ENCODE measurements at regions not wholly inside any gene's neighbourhood (a gene's known extent, or its start where the extent isn't known, plus 50 kb on each side); places are given as distances from the start of the nearest gene placed in this dataset.

DNA sequence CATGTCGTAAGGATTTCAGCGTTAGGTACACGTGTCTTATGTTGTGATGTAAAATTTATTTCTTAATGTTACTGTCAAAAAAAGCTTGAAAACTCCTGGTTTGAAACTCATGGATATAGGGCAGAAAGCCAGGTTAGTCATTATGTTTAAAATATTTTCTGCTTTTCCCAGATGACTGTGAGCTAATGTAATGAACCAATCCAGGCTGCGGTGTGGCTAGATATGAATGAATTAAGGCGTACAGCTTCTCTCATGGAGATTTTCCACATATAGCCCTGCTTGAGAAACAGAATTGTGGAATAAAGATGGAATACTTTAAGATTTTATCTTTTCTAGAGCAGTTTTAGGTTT, 80.3 kb upstream of the STMND1 start:
- Mint-ChIP-seq H3K36me3 (ENCODE audit: low read depth) (no peaks in the 10 kb centered on the region), H3K4me1 (ENCODE audit: low read depth) (no peaks in the 10 kb centered on the region), H3K27ac (no peak overlapping the region), H3K4me3 (no peak overlapping the region), H3K9me3 (no peaks in the 10 kb centered on the region), H3K27me3 (ENCODE audit: low read depth) (peaks cover 17% of the 10 kb centered on the region)
- no peak for DNase-seq (ENCODE audit: low spot score)

- peaks cover 22% of the 10 kb centered on the region for H3K27me3 Mint-ChIP-seq (ENCODE audit: low read depth)
- no peaks in the 10 kb centered on the region for H3K4me1 Mint-ChIP-seq (ENCODE audit: low read depth)
- no peaks in the 10 kb centered on the region for H3K36me3 Mint-ChIP-seq (ENCODE audit: low read depth)
- no peak overlapping the region for H3K27ac Mint-ChIP-seq
- no peak overlapping the region for H3K4me3 Mint-ChIP-seq
- no peak for DNase-seq (ENCODE audit: low spot score)
- H3K9me3 Mint-ChIP-seq: no peaks in the 10 kb centered on the region
Observed at GRCh38 chr6:17020889-17021538, 80.8 kb upstream of the STMND1 start.

GRCh38 chr6:17018425-17018824, 83.4 kb upstream of the STMND1 start:
- peaks cover 36% of the 10 kb centered on the region for H3K27me3 Mint-ChIP-seq (ENCODE audit: low read depth)
- no peak overlapping the region for H3K27ac Mint-ChIP-seq
- no peaks in the 10 kb centered on the region for H3K36me3 Mint-ChIP-seq (ENCODE audit: low read depth)
- H3K4me1 Mint-ChIP-seq (ENCODE audit: low read depth): peaks cover 8% of the 10 kb centered on the region
- H3K9me3 Mint-ChIP-seq: peaks cover 4% of the 10 kb centered on the region
- no peak overlapping the region for H3K4me3 Mint-ChIP-seq
- no peak for DNase-seq (ENCODE audit: low spot score)

DNA sequence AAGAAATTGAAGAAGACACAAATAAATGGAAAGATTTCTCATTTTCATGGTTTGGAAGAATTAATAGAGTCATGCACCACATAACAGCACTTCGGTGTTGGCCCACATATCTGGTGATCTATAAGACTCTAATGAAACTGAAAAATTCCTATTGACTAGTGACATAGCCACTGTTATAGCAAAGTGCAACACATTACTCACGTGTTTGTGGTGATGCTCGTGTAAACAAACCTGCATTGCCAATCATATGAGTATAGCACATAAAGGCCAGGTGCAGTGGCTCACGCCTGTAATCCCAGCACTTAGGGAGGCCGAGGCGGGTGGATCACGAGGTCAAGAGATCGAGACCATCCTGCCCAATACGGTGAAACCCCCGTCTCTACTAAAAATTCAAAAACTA, 84.4 kb upstream of the STMND1 start:
- peaks cover 4% of the 10 kb centered on the region for H3K9me3 Mint-ChIP-seq
- peaks cover 38% of the 10 kb centered on the region for H3K27me3 Mint-ChIP-seq (ENCODE audit: low read depth)
- no peak overlapping the region for H3K27ac Mint-ChIP-seq
- DNase-seq (ENCODE audit: low spot score): no peak
- peaks cover 8% of the 10 kb centered on the region for H3K4me1 Mint-ChIP-seq (ENCODE audit: low read depth)
- H3K36me3 Mint-ChIP-seq (ENCODE audit: low read depth): no peaks in the 10 kb centered on the region
- no peak overlapping the region for H3K4me3 Mint-ChIP-seq

GRCh38 chr6:17015551-17016381, 86.1 kb upstream of the STMND1 start:
- Mint-ChIP-seq H3K4me3 (peak overlapping the region; percentile 57), H3K36me3 (ENCODE audit: low read depth) (no peaks in the 10 kb centered on the region), H3K27ac (no peak overlapping the region), H3K4me1 (ENCODE audit: low read depth) (peaks cover 8% of the 10 kb centered on the region), H3K27me3 (ENCODE audit: low read depth) (peaks cover 42% of the 10 kb centered on the region), H3K9me3 (peaks cover 4% of the 10 kb centered on the region)
- peak; percentile 7 for DNase-seq (ENCODE audit: low spot score)

- no peak overlapping the region for H3K27ac Mint-ChIP-seq
- DNase-seq (ENCODE audit: low spot score): peak; percentile 43
- peak overlapping the region; percentile 54 for H3K4me3 Mint-ChIP-seq
- H3K36me3 Mint-ChIP-seq (ENCODE audit: low read depth): no peaks in the 10 kb centered on the region
- H3K9me3 Mint-ChIP-seq: peaks cover 4% of the 10 kb centered on the region
- H3K27me3 Mint-ChIP-seq (ENCODE audit: low read depth): peaks cover 43% of the 10 kb centered on the region
- peaks cover 8% of the 10 kb centered on the region for H3K4me1 Mint-ChIP-seq (ENCODE audit: low read depth)
Observed at GRCh38 chr6:17015144-17015543, 86.7 kb upstream of the STMND1 start.

GRCh38 chr6:17013701-17014100, 88.1 kb upstream of the STMND1 start:
- no peaks in the 10 kb centered on the region for H3K36me3 Mint-ChIP-seq (ENCODE audit: low read depth)
- DNase-seq (ENCODE audit: low spot score): no peak
- H3K4me1 Mint-ChIP-seq (ENCODE audit: low read depth): peaks cover 8% of the 10 kb centered on the region
- H3K4me3 Mint-ChIP-seq: no peak overlapping the region
- H3K9me3 Mint-ChIP-seq: peaks cover 9% of the 10 kb centered on the region
- H3K27me3 Mint-ChIP-seq (ENCODE audit: low read depth): peaks cover 43% of the 10 kb centered on the region
- H3K27ac Mint-ChIP-seq: no peak overlapping the region

GRCh38 chr6:17012421-17013225, 89.2 kb upstream of the STMND1 start:
- Mint-ChIP-seq H3K4me3 (no peak overlapping the region), H3K27me3 (ENCODE audit: low read depth) (peaks cover 42% of the 10 kb centered on the region), H3K9me3 (peaks cover 13% of the 10 kb centered on the region), H3K36me3 (ENCODE audit: low read depth) (no peaks in the 10 kb centered on the region), H3K27ac (no peak overlapping the region), H3K4me1 (ENCODE audit: low read depth) (peaks cover 8% of the 10 kb centered on the region)
- no peak for DNase-seq (ENCODE audit: low spot score)

DNA sequence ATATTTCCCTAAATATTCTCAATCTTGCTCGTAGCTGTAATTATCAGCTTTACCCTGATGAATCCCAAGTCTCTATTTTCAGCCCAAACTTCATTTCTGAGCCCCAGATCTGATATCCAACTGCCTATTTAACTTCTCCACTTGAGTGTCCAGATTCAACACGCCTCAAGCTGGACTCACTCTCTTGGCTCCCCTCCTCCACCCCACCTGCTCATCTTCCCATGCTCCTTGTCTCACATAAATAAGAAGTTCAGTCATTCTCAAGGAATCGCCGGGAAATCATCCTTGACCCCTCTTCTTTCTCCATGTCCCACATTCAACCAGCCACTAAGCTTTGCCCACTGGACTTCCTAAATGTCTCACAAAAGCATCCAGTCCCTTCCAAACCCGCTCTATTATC, 89.9 kb upstream of the STMND1 start:
- Mint-ChIP-seq H3K27me3 (ENCODE audit: low read depth) (peaks cover 38% of the 10 kb centered on the region), H3K4me1 (ENCODE audit: low read depth) (peaks cover 8% of the 10 kb centered on the region), H3K9me3 (peaks cover 16% of the 10 kb centered on the region), H3K4me3 (no peak overlapping the region), H3K36me3 (ENCODE audit: low read depth) (no peaks in the 10 kb centered on the region), H3K27ac (no peak overlapping the region)
- DNase-seq (ENCODE audit: low spot score): no peak

- DNase-seq (ENCODE audit: low spot score): no peak
- Mint-ChIP-seq H3K4me1 (ENCODE audit: low read depth) (no peaks in the 10 kb centered on the region), H3K36me3 (ENCODE audit: low read depth) (no peaks in the 10 kb centered on the region), H3K27me3 (ENCODE audit: low read depth) (peaks cover 21% of the 10 kb centered on the region), H3K9me3 (peaks cover 12% of the 10 kb centered on the region), H3K27ac (no peak overlapping the region), H3K4me3 (no peak overlapping the region)
Observed at GRCh38 chr6:17007749-17008148, 94.1 kb upstream of the STMND1 start.

DNA sequence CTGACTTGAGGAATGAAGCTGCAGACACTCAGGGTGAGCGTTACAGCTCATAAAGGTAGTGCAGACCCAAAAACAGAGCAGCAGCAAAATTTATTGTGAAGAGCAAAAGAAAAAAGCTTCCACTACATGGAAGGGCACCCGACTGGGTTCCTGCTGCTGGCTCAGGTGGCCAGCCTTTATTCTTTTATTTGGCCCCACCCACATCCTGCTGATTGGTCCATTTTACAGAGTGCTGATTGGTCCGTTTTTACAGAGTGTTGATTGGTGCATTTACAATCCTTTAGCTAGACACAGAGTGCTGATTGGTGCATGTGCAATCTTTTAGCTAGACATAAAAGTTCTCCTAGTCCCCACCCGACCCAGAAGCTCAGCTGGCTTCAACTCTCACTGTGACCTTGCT, 95.3 kb upstream of the STMND1 start:
- Mint-ChIP-seq H3K27ac (no peak overlapping the region), H3K4me3 (no peak overlapping the region), H3K4me1 (ENCODE audit: low read depth) (no peaks in the 10 kb centered on the region), H3K36me3 (ENCODE audit: low read depth) (no peaks in the 10 kb centered on the region), H3K27me3 (ENCODE audit: low read depth) (peaks cover 24% of the 10 kb centered on the region), H3K9me3 (peaks cover 12% of the 10 kb centered on the region)
- DNase-seq (ENCODE audit: low spot score): no peak

DNA sequence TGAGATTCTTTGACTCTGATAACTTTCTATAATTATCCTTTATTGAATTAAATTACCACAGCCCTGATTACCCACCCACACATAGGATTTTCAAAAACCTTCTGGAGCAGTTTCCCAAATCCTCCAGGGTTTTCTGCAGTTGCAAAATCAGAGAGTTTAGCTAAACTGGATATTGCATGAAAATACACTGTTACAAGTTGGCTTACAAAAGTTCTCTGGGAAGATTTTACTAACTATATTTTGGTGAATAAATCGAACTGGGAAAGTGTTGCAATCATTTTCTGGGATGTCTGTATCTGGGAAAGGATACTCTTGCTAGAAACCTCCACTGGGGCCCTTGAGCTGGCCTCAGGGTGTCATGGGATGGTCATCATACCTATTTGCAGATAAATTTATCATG, 97.6 kb upstream of the STMND1 start:
- peaks cover 20% of the 10 kb centered on the region for H3K27me3 Mint-ChIP-seq (ENCODE audit: low read depth)
- H3K4me1 Mint-ChIP-seq (ENCODE audit: low read depth): no peaks in the 10 kb centered on the region
- H3K9me3 Mint-ChIP-seq: peaks cover 11% of the 10 kb centered on the region
- no peaks in the 10 kb centered on the region for H3K36me3 Mint-ChIP-seq (ENCODE audit: low read depth)
- no peak for DNase-seq (ENCODE audit: low spot score)
- H3K4me3 Mint-ChIP-seq: no peak overlapping the region
- no peak overlapping the region for H3K27ac Mint-ChIP-seq

DNA sequence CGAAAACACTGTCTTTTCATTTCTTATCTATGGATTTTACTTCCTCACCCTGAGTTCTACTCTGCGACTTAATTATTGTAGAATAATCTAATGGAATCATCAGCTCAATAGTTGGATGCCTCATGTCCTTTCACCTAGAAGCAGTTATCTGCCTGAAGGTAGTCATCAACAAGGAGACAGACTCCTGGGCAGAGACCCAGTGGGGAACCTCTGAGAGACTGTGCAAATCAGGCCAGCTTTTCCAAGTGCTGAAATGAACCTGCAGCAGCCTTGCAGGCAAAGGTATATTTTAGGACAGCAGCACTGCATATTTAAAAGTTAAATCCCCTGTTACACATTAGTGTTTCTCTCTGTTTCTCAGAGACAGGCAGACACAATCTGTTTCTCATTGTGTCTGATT, 99.7 kb upstream of the STMND1 start:
- H3K4me3 Mint-ChIP-seq: no peak overlapping the region
- no peaks in the 10 kb centered on the region for H3K4me1 Mint-ChIP-seq (ENCODE audit: low read depth)
- peaks cover 21% of the 10 kb centered on the region for H3K27me3 Mint-ChIP-seq (ENCODE audit: low read depth)
- no peak overlapping the region for H3K27ac Mint-ChIP-seq
- H3K36me3 Mint-ChIP-seq (ENCODE audit: low read depth): no peaks in the 10 kb centered on the region
- no peak for DNase-seq (ENCODE audit: low spot score)
- no peaks in the 10 kb centered on the region for H3K9me3 Mint-ChIP-seq

GRCh38 chr6:17001188-17001587, 100.7 kb upstream of the STMND1 start:
- H3K27ac Mint-ChIP-seq: no peak overlapping the region
- no peaks in the 10 kb centered on the region for H3K9me3 Mint-ChIP-seq
- H3K4me3 Mint-ChIP-seq: no peak overlapping the region
- no peaks in the 10 kb centered on the region for H3K36me3 Mint-ChIP-seq (ENCODE audit: low read depth)
- no peak for DNase-seq (ENCODE audit: low spot score)
- peaks cover 21% of the 10 kb centered on the region for H3K27me3 Mint-ChIP-seq (ENCODE audit: low read depth)
- H3K4me1 Mint-ChIP-seq (ENCODE audit: low read depth): no peaks in the 10 kb centered on the region

Measured in T-helper 2 cell treated with Interferon-gamma antibody and Interleukin-4, amounts not matched to agents 5 μg/mL and 100 μg/mL, for 36 hours (primary cell).